ENCODE measurements at regions not wholly inside any gene's neighbourhood (a gene's known extent, or its start where the extent isn't known, plus 50 kb on each side); places are given as distances from the start of the nearest gene placed in this dataset.

- Histone ChIP-seq H3K27me3 (no peaks in the 10 kb centered on the region), H3K9me3 (no peaks in the 10 kb centered on the region), H3K4me3 (no peak overlapping the region), H3K36me3 (no peaks in the 10 kb centered on the region), H3K27ac (no peak overlapping the region), H3K4me1 (no peaks in the 10 kb centered on the region)
- no peak for DNase-seq
- no peak for TF ChIP-seq CTCF (IDR thresholded peaks at IDR 0.05)
- intact Hi-C loops (cut with DNase I; ENCODE audit: low total_unique reads), result no loop called here
Measured at GRCh38 chr2:56860991-56861390, 677.2 kb downstream of the CCDC85A start.

- Histone ChIP-seq H3K4me3 (no peak overlapping the region), H3K36me3 (no peaks in the 10 kb centered on the region), H3K4me1 (no peaks in the 10 kb centered on the region), H3K27me3 (no peaks in the 10 kb centered on the region), H3K27ac (no peak overlapping the region), H3K9me3 (no peaks in the 10 kb centered on the region)
- intact Hi-C loops (cut with DNase I; ENCODE audit: low total_unique reads), result no loop called here
- no peak for DNase-seq
- TF ChIP-seq CTCF (IDR thresholded peaks at IDR 0.05), result no peak
Measured at GRCh38 chr2:56871644-56872043, 687.9 kb downstream of the CCDC85A start.

GRCh38 chr2:56874717-56875116 lies 690.9 kb downstream of the CCDC85A start:
- Histone ChIP-seq H3K27me3 (no peaks in the 10 kb centered on the region), H3K4me3 (no peak overlapping the region), H3K9me3 (no peaks in the 10 kb centered on the region), H3K27ac (no peak overlapping the region), H3K36me3 (no peaks in the 10 kb centered on the region), H3K4me1 (no peaks in the 10 kb centered on the region)
- intact Hi-C loops (cut with DNase I; ENCODE audit: low total_unique reads), result no loop called here
- DNase-seq, result no peak
- TF ChIP-seq CTCF (IDR thresholded peaks at IDR 0.05), result no peak

- no peak for DNase-seq
- TF ChIP-seq CTCF (IDR thresholded peaks at IDR 0.05), result no peak
- no peaks in the 10 kb centered on the region for H3K36me3 ChIP-seq
- no peaks in the 10 kb centered on the region for H3K4me1 ChIP-seq
- H3K9me3 ChIP-seq, result no peaks in the 10 kb centered on the region
- no peak overlapping the region for H3K4me3 ChIP-seq
- H3K27ac ChIP-seq, result no peak overlapping the region
- intact Hi-C loops (cut with DNase I; ENCODE audit: low total_unique reads), result no loop called here
- no peaks in the 10 kb centered on the region for H3K27me3 ChIP-seq
Measured at GRCh38 chr2:56889738-56890137, 705.9 kb downstream of the CCDC85A start.

- DNase-seq, result no peak
- no peak overlapping the region for H3K27ac ChIP-seq
- H3K4me1 ChIP-seq, result no peaks in the 10 kb centered on the region
- intact Hi-C loops (cut with DNase I; ENCODE audit: low total_unique reads), result no loop called here
- TF ChIP-seq CTCF (IDR thresholded peaks at IDR 0.05), result no peak
- no peak overlapping the region for H3K4me3 ChIP-seq
- no peaks in the 10 kb centered on the region for H3K36me3 ChIP-seq
- no peaks in the 10 kb centered on the region for H3K27me3 ChIP-seq
- no peaks in the 10 kb centered on the region for H3K9me3 ChIP-seq
Measured at GRCh38 chr2:56892382-56892781, 708.6 kb downstream of the CCDC85A start.

- DNase-seq, result no peak
- H3K9me3 ChIP-seq, result peaks cover 0 to 4% (median 0%) of the 10 kb centered on the region in 3 donors
- no peak overlapping the region for H3K27ac ChIP-seq
- intact Hi-C loops (cut with DNase I; ENCODE audit: low total_unique reads), result no loop called here
- no peaks in the 10 kb centered on the region for H3K4me1 ChIP-seq
- H3K36me3 ChIP-seq, result no peaks in the 10 kb centered on the region
- no peak for TF ChIP-seq CTCF (IDR thresholded peaks at IDR 0.05)
- no peaks in the 10 kb centered on the region for H3K27me3 ChIP-seq
- H3K4me3 ChIP-seq, result no peak overlapping the region
Measured at GRCh38 chr2:56898986-56899385, 715.2 kb downstream of the CCDC85A start.

Measured in tibial artery (tissue), 4 donors.